ENCODE measurements at regions not wholly inside any gene's neighbourhood (a gene's known extent, or its start where the extent isn't known, plus 50 kb on each side); places are given as distances from the start of the nearest gene placed in this dataset.

GRCh38 chr9:80792726-80793125 is 896.6 kb downstream of the TLE1 start:
- TF ChIP-seq, protein P1, sequence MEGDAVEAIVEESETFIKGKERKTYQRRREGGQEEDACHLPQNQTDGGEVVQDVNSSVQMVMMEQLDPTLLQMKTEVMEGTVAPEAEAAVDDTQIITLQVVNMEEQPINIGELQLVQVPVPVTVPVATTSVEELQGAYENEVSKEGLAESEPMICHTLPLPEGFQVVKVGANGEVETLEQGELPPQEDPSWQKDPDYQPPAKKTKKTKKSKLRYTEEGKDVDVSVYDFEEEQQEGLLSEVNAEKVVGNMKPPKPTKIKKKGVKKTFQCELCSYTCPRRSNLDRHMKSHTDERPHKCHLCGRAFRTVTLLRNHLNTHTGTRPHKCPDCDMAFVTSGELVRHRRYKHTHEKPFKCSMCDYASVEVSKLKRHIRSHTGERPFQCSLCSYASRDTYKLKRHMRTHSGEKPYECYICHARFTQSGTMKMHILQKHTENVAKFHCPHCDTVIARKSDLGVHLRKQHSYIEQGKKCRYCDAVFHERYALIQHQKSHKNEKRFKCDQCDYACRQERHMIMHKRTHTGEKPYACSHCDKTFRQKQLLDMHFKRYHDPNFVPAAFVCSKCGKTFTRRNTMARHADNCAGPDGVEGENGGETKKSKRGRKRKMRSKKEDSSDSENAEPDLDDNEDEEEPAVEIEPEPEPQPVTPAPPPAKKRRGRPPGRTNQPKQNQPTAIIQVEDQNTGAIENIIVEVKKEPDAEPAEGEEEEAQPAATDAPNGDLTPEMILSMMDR (conservative IDR thresholded peaks at IDR 0.05) = no peak
- no peak for TF ChIP-seq EZH2 (IDR thresholded peaks at IDR 0.05; ENCODE audit: low read depth)
